ENCODE measurements at regions not wholly inside any gene's neighbourhood (a gene's known extent, or its start where the extent isn't known, plus 50 kb on each side); places are given as distances from the start of the nearest gene placed in this dataset.

GRCh38 chr2:481388-481787, 193.5 kb upstream of the ALKAL2 start:
- Histone ChIP-seq H3K4me2 (ENCODE audit: extremely low read depth, insufficient read depth, low read length) (no peak overlapping the region), H3K9ac (ENCODE audit: insufficient read depth, low read length) (no peak overlapping the region), H3K4me1 (ENCODE audit: control insufficient read depth, extremely low read depth, insufficient read depth, low read length) (no peaks in the 10 kb centered on the region), H4K20me1 (ENCODE audit: control insufficient read depth, extremely low read depth, insufficient read depth, low read length) (no peaks in the 10 kb centered on the region), H3K4me3 (replicated peaks in 1 of 4; ENCODE audit: control extremely low read depth in 1 of 4, insufficient read depth in 1 of 4, low read depth in 3 of 4, low read length in 4 of 4) (no peak overlapping the region), H2AFZ (ENCODE audit: low read length) (no peak overlapping the region), H3K27ac (ENCODE audit: insufficient read depth, low read length) (no peak overlapping the region), H3K9me3 (ENCODE audit: control insufficient read depth, insufficient read depth, low read depth, low read length) (no peaks in the 10 kb centered on the region), H3K79me2 (ENCODE audit: control insufficient read depth, insufficient read depth, low read length) (no peaks in the 10 kb centered on the region), H3K36me3 (ENCODE audit: control insufficient read depth, insufficient read depth, low read length) (no peaks in the 10 kb centered on the region), H3K27me3 (ENCODE audit: control insufficient read depth, insufficient read depth, low read length) (no peaks in the 10 kb centered on the region)
- TF ChIP-seq EZH2 (IDR thresholded peaks at IDR 0.05; ENCODE audit: low read length, missing control alignments), result no peak
- TF ChIP-seq, protein P1, sequence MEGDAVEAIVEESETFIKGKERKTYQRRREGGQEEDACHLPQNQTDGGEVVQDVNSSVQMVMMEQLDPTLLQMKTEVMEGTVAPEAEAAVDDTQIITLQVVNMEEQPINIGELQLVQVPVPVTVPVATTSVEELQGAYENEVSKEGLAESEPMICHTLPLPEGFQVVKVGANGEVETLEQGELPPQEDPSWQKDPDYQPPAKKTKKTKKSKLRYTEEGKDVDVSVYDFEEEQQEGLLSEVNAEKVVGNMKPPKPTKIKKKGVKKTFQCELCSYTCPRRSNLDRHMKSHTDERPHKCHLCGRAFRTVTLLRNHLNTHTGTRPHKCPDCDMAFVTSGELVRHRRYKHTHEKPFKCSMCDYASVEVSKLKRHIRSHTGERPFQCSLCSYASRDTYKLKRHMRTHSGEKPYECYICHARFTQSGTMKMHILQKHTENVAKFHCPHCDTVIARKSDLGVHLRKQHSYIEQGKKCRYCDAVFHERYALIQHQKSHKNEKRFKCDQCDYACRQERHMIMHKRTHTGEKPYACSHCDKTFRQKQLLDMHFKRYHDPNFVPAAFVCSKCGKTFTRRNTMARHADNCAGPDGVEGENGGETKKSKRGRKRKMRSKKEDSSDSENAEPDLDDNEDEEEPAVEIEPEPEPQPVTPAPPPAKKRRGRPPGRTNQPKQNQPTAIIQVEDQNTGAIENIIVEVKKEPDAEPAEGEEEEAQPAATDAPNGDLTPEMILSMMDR (conservative IDR thresholded peaks at IDR 0.05 in 1 of 2, IDR thresholded peaks at IDR 0.05 in 1 of 2; ENCODE audit: low read depth in 1 of 2, low read length in 2 of 2), result no peak
- no peak for DNase-seq (ENCODE audit: low read depth in 2 of 2)

- no peak for DNase-seq (ENCODE audit: low read depth in 2 of 2)
- no peak for TF ChIP-seq EZH2 (IDR thresholded peaks at IDR 0.05; ENCODE audit: low read length, missing control alignments)
- TF ChIP-seq, protein P1 (conservative IDR thresholded peaks at IDR 0.05 in 1 of 2, IDR thresholded peaks at IDR 0.05 in 1 of 2; ENCODE audit: low read depth in 1 of 2, low read length in 2 of 2), result no peak
- Histone ChIP-seq H3K9ac (ENCODE audit: insufficient read depth, low read length) (no peak overlapping the region), H3K9me3 (ENCODE audit: control insufficient read depth, insufficient read depth, low read depth, low read length) (no peaks in the 10 kb centered on the region), H4K20me1 (ENCODE audit: control insufficient read depth, extremely low read depth, insufficient read depth, low read length) (no peaks in the 10 kb centered on the region), H3K27me3 (ENCODE audit: control insufficient read depth, insufficient read depth, low read length) (no peaks in the 10 kb centered on the region), H3K79me2 (ENCODE audit: control insufficient read depth, insufficient read depth, low read length) (no peaks in the 10 kb centered on the region), H2AFZ (ENCODE audit: low read length) (no peak overlapping the region), H3K4me2 (ENCODE audit: extremely low read depth, insufficient read depth, low read length) (no peak overlapping the region), H3K4me3 (replicated peaks in 1 of 4; ENCODE audit: control extremely low read depth in 1 of 4, insufficient read depth in 1 of 4, low read depth in 3 of 4, low read length in 4 of 4) (no peak overlapping the region), H3K36me3 (ENCODE audit: control insufficient read depth, insufficient read depth, low read length) (no peaks in the 10 kb centered on the region), H3K4me1 (ENCODE audit: control insufficient read depth, extremely low read depth, insufficient read depth, low read length) (no peaks in the 10 kb centered on the region), H3K27ac (ENCODE audit: insufficient read depth, low read length) (no peak overlapping the region)
Observed at GRCh38 chr2:479490-480176, 191.7 kb upstream of the ALKAL2 start.

DNA sequence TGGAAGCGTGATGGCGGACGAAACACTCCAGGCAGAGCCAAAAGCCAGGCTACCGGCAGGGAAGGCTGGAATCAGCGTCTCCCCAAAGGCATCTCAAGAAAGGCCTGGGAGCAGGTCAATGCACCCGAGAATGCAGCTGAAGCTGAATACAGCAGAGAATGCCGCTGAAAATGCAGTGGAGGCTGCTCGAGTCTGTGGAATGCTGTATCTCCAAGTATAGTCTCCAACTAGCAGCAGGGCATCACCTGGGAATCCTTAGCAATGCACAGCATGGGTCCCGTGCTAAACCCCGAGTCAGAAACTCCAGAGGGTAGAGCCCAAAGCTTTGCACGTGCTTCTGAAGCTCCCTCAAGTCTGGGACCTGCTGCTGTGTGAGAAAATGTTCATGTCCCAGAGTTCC, 191.1 kb upstream of the ALKAL2 start:
- Histone ChIP-seq H3K9me3 (ENCODE audit: control insufficient read depth, insufficient read depth, low read depth, low read length) (no peaks in the 10 kb centered on the region), H3K27me3 (ENCODE audit: control insufficient read depth, insufficient read depth, low read length) (no peaks in the 10 kb centered on the region), H3K9ac (ENCODE audit: insufficient read depth, low read length) (no peak overlapping the region), H4K20me1 (ENCODE audit: control insufficient read depth, extremely low read depth, insufficient read depth, low read length) (no peaks in the 10 kb centered on the region), H3K27ac (ENCODE audit: insufficient read depth, low read length) (no peak overlapping the region), H3K4me3 (replicated peaks in 1 of 4; ENCODE audit: control extremely low read depth in 1 of 4, insufficient read depth in 1 of 4, low read depth in 3 of 4, low read length in 4 of 4) (no peak overlapping the region), H3K79me2 (ENCODE audit: control insufficient read depth, insufficient read depth, low read length) (no peaks in the 10 kb centered on the region), H3K36me3 (ENCODE audit: control insufficient read depth, insufficient read depth, low read length) (no peaks in the 10 kb centered on the region), H3K4me1 (ENCODE audit: control insufficient read depth, extremely low read depth, insufficient read depth, low read length) (no peaks in the 10 kb centered on the region), H2AFZ (ENCODE audit: low read length) (no peak overlapping the region), H3K4me2 (ENCODE audit: extremely low read depth, insufficient read depth, low read length) (no peak overlapping the region)
- TF ChIP-seq, protein P1 (conservative IDR thresholded peaks at IDR 0.05 in 1 of 2, IDR thresholded peaks at IDR 0.05 in 1 of 2; ENCODE audit: low read depth in 1 of 2, low read length in 2 of 2), result no peak
- no peak for TF ChIP-seq EZH2 (IDR thresholded peaks at IDR 0.05; ENCODE audit: low read length, missing control alignments)
- DNase-seq (ENCODE audit: low read depth in 2 of 2), result no peak
